Mesendoderm (in vitro differentiated cells): ENCODE measurements at regions not wholly inside any gene's neighbourhood (a gene's known extent, or its start where the extent isn't known, plus 50 kb on each side); places are given as distances from the start of the nearest gene placed in this dataset.
A peak's percentile ranks its signal among the peaks of the same experiment; 100 is the strongest.

Experiments
- DNase-seq: peaks from one replicate; pipeline ENCODE4 v3.0.0; 2013
- H2AK5ac ChIP-seq: 2 replicates; pipeline ENCODE4 v1.6.1; 2013; ENCODE audit warnings: low read length, inconsistent platforms
- H2BK120ac ChIP-seq: 2 replicates; pipeline ENCODE4 v1.6.1; 2013; ENCODE audit warnings: low read depth, mild to moderate bottlenecking, low read length, moderate library complexity, mixed read lengths
- H2BK15ac ChIP-seq: replicated peaks from 2 replicates; pipeline ENCODE4 v1.6.1; 2013; ENCODE audit warnings: low read depth, mild to moderate bottlenecking, moderate library complexity
- H2BK5ac ChIP-seq: 2 replicates; pipeline ENCODE4 v1.6.1; 2013; ENCODE audit warnings: low read length, inconsistent platforms
- H3K18ac ChIP-seq: 2 replicates; pipeline ENCODE4 v1.6.1; 2013; ENCODE audit warnings: mild to moderate bottlenecking, low read length, mixed read lengths
- H3K23ac ChIP-seq: one replicate; pipeline ENCODE4 v1.6.1; 2013; ENCODE audit warnings: low read length
- H3K27ac ChIP-seq: 2 replicates; pipeline ENCODE4 v1.5.1; 2013; ENCODE audit warnings: low read depth, mild to moderate bottlenecking, inconsistent platforms, low read length, moderate library complexity
- H3K27me3 ChIP-seq: 2 replicates; pipeline ENCODE4 v1.6.1; 2013; ENCODE audit warnings: low read length, control low read depth, mild to moderate bottlenecking, inconsistent platforms; ENCODE audit not compliant: insufficient read depth, poor library complexity
- H3K36me3 ChIP-seq: 2 replicates; pipeline ENCODE4 v1.6.1; 2013; ENCODE audit warnings: low read length, inconsistent platforms; ENCODE audit not compliant: control insufficient read depth, insufficient read depth
- H3K4ac ChIP-seq: one replicate; pipeline ENCODE4 v1.6.1; 2013; ENCODE audit warnings: low read depth, mild to moderate bottlenecking, low read length, moderate library complexity
- H3K4me1 ChIP-seq: 2 replicates; pipeline ENCODE4 v1.6.1; 2013; ENCODE audit warnings: low read depth, low read length, inconsistent platforms; ENCODE audit not compliant: control insufficient read depth
- H3K4me2 ChIP-seq: 2 replicates; pipeline ENCODE4 v1.6.1; 2013; ENCODE audit warnings: low read length
- H3K4me3 ChIP-seq: 2 replicates; pipeline ENCODE4 v1.5.1; 2013; ENCODE audit warnings: mild to moderate bottlenecking, low read length
- H3K56ac ChIP-seq: one replicate; pipeline ENCODE4 v1.6.1; 2013; ENCODE audit warnings: low read length
- H3K79me1 ChIP-seq: 2 replicates; pipeline ENCODE4 v1.6.1; 2013; ENCODE audit warnings: low read length, inconsistent platforms
- H3K79me2 ChIP-seq: 2 replicates; pipeline ENCODE4 v1.6.1; 2013; ENCODE audit warnings: mild to moderate bottlenecking, low read length; ENCODE audit not compliant: control insufficient read depth, insufficient read depth
- H3K9ac ChIP-seq: 2 replicates; pipeline ENCODE4 v1.6.1; 2013; ENCODE audit warnings: low read length, inconsistent platforms
- H4K5ac ChIP-seq: one replicate; pipeline ENCODE4 v1.6.1; 2013; ENCODE audit warnings: low read length
- H4K8ac ChIP-seq: one replicate; pipeline ENCODE4 v1.6.1; 2013; ENCODE audit warnings: low read depth, mild to moderate bottlenecking, control low read depth, low read length, moderate library complexity
- WGBS: extraction: QIAGEN DNeasy Blood & Tissue Kit; methylation state at CpG from one replicate; pipeline ENCODE4 v1.1.7; 2013; ENCODE audit warnings: low lambda C conversion rate, missing lambda C conversion rate; ENCODE audit not compliant: insufficient coverage; ENCODE audit errors: extremely low coverage; 5-methylcytosine and 5-hydroxymethylcytosine counted together

DNA sequence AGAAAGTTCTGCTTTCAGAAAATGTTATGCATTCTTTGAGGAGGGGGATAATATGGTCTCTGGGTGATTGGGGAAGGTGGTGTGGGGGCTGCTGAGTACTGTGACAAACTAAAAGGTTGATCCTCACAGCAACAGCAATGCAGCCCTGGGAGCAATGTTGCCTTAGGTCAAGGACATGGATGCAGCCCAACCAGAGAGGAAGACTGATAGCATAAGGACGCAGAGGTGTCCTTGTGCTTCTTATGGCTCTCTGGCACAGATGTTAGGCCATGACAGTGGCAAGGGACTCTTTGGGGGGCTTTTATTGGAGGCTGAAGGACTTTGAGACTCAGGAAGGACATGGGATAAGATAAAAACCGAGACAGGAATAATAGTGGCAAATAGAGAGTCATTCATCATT is 186.2 kb upstream of the PHACTR1 start:
- Histone ChIP-seq H2BK120ac (no peak overlapping the region), H3K4ac (no peak overlapping the region), H3K79me2 (no peaks in the 10 kb centered on the region), H3K4me3 (no peak overlapping the region), H3K79me1 (no peaks in the 10 kb centered on the region), H3K36me3 (no peaks in the 10 kb centered on the region), H2AK5ac (no peak overlapping the region), H4K5ac (no peak overlapping the region), H3K27ac (no peak overlapping the region), H2BK5ac (no peak overlapping the region), H4K8ac (no peak overlapping the region), H3K4me2 (no peak overlapping the region), H3K9ac (no peak overlapping the region), H3K27me3 (no peaks in the 10 kb centered on the region), H3K18ac (peak overlapping the region; percentile 40), H3K23ac (no peak overlapping the region), H3K4me1 (no peaks in the 10 kb centered on the region), H3K56ac (no peak overlapping the region), H2BK15ac (no peak overlapping the region)
- no CpG with 5 or more reads among the region's 2 CpGs for WGBS
- DNase-seq = no peak

DNA sequence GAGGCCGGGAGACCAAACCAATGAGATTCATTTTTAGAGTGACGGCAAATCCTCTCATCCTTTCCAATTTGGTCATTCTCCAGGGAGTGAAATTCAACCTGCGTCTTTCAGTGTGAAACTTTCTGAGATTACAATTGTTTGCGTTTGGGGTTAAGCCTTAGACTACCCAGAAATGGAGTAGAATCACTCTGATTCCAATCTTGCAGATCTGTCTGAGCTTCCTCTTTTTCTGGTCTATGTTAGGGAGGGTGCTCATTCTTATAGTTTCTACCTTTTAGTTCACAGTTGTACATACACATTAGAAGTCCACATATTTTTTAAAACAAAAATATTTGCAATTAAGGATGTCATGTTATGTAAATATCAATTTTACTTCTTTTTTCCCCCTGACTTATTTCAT is 183.0 kb upstream of the PHACTR1 start:
- H3K36me3 ChIP-seq = no peaks in the 10 kb centered on the region
- no peak overlapping the region for H3K4me2 ChIP-seq
- no peak overlapping the region for H3K9ac ChIP-seq
- H4K5ac ChIP-seq = no peak overlapping the region
- no peaks in the 10 kb centered on the region for H3K4me1 ChIP-seq
- no peak overlapping the region for H3K23ac ChIP-seq
- H4K8ac ChIP-seq = no peak overlapping the region
- no peaks in the 10 kb centered on the region for H3K79me1 ChIP-seq
- no peaks in the 10 kb centered on the region for H3K79me2 ChIP-seq
- no peak overlapping the region for H3K18ac ChIP-seq
- no peak overlapping the region for H2AK5ac ChIP-seq
- no peak overlapping the region for H3K27ac ChIP-seq
- no peak overlapping the region for H3K4ac ChIP-seq
- H2BK5ac ChIP-seq = no peak overlapping the region
- no peak overlapping the region for H2BK120ac ChIP-seq
- no peak overlapping the region for H2BK15ac ChIP-seq
- no peak overlapping the region for H3K4me3 ChIP-seq
- DNase-seq = no peak
- WGBS = no CpG with 5 or more reads among the region's 4 CpGs
- H3K56ac ChIP-seq = no peak overlapping the region
- H3K27me3 ChIP-seq = no peaks in the 10 kb centered on the region

DNA sequence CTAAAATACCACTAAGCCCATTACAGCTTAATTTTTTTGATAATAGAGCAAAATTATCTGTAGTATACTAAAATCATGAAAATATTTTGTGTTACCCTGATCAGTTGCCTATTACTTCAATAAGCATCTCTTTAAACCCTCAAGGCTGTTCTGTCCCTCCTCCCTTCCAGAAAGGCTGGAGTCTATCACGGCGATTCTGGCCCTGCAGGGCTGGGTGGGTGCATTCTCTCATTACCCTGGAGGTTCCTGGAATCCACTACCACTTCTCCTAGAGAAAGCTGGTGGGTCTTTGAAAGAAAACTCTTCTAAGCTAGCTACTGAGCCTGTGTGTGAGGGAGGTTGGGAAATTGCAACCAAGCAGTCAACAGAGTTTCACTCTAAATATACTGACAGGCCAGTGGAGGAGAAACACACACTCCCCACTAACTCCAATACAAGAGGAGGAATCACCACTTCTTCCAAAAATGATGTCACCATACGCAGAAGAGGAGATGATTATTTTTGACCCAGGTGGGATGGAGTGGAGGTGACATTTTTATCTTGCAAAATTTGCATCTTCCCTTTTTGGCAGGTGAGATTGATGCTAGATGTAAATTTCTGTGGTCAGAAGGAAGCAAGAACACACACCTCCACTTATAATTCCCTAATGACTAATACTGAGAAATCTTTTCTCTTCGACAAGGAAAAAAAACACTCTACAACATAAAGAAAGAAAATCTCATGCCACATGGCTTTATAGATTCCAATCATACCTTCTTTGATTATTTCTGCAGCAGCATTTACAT is 182.3 kb upstream of the PHACTR1 start:
- Histone ChIP-seq H2BK5ac (no peak overlapping the region), H3K27ac (no peak overlapping the region), H2BK15ac (no peak overlapping the region), H3K79me2 (no peaks in the 10 kb centered on the region), H3K56ac (no peak overlapping the region), H2BK120ac (no peak overlapping the region), H3K36me3 (no peaks in the 10 kb centered on the region), H3K18ac (no peak overlapping the region), H3K27me3 (no peaks in the 10 kb centered on the region), H2AK5ac (no peak overlapping the region), H3K4ac (no peak overlapping the region), H3K23ac (no peak overlapping the region), H3K4me3 (no peak overlapping the region), H3K4me2 (no peak overlapping the region), H4K5ac (no peak overlapping the region), H4K8ac (no peak overlapping the region), H3K9ac (no peak overlapping the region), H3K79me1 (no peaks in the 10 kb centered on the region), H3K4me1 (no peaks in the 10 kb centered on the region)
- WGBS = no CpG with 5 or more reads among the region's 4 CpGs
- DNase-seq = no peak

DNA sequence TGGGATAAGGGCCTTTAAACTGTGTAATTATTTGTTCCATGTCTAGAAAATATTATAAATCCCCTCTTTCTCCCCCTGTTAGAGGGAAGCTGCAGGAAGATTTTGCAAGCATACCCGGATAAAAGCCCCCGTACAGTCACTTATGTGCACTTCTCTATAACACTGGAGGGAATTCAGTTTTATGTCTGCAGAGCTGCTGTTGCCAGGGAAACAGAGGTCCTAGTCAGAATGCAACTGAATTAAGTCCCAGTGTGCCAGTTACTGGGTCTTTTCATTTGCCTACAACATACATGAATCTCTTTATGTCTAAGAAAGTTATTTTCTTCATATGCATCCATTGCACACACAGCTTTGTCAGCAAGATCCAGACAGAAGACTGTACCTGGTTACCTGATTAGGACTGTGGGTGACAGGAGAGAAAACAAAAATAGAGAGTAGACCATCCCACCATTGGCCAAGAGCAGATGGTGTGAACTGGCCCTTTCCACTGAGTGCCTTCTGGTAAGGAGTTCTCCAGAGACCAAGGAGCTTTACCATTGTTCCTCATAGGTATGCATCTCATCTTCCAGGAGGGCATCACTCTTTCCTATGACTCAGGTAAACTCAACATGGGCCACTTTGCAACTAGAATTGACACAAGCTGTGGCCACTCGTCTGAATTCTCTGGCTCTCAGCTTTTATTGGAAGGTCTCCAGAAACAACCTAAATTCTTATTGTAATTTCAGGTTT is 180.8 kb upstream of the PHACTR1 start:
- Histone ChIP-seq H4K5ac (no peak overlapping the region), H3K23ac (no peak overlapping the region), H3K4me3 (no peak overlapping the region), H2BK120ac (peak overlapping the region; percentile 90), H3K9ac (no peak overlapping the region), H3K4me2 (no peak overlapping the region), H3K56ac (no peak overlapping the region), H3K4me1 (no peaks in the 10 kb centered on the region), H3K79me1 (no peaks in the 10 kb centered on the region), H2AK5ac (no peak overlapping the region), H3K4ac (no peak overlapping the region), H2BK15ac (no peak overlapping the region), H3K18ac (peak overlapping the region; percentile 47), H3K27ac (no peak overlapping the region), H3K79me2 (no peaks in the 10 kb centered on the region), H3K27me3 (no peaks in the 10 kb centered on the region), H2BK5ac (no peak overlapping the region), H3K36me3 (no peaks in the 10 kb centered on the region), H4K8ac (no peak overlapping the region)
- peak; percentile 36 for DNase-seq
- no CpG with 5 or more reads among the region's 3 CpGs for WGBS

DNA sequence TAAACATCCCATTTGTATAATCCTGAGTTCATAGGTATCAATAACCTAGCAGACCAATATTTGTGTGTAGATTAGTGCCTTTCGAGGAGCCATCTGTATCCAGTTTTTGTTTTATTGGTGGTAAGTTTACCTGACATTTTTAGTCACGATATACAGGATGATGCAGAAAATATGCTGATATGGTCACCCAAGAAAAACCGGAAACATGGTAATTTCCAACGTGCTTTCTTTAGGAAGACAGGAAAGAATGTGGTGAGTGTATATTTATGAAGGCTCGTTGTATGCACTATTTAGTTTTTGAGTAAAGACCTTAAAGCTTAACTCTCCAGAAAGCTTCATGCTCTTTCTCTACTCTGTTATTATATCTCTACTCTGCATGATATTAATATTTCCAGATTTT is 180.2 kb upstream of the PHACTR1 start:
- Histone ChIP-seq H2AK5ac (no peak overlapping the region), H3K27ac (no peak overlapping the region), H3K36me3 (no peaks in the 10 kb centered on the region), H3K4me1 (no peaks in the 10 kb centered on the region), H3K4me2 (no peak overlapping the region), H2BK5ac (no peak overlapping the region), H3K79me1 (no peaks in the 10 kb centered on the region), H4K5ac (no peak overlapping the region), H3K9ac (no peak overlapping the region), H4K8ac (no peak overlapping the region), H3K18ac (no peak overlapping the region), H3K56ac (no peak overlapping the region), H2BK120ac (no peak overlapping the region), H2BK15ac (no peak overlapping the region), H3K4me3 (no peak overlapping the region), H3K79me2 (no peaks in the 10 kb centered on the region), H3K4ac (no peak overlapping the region), H3K23ac (no peak overlapping the region), H3K27me3 (no peaks in the 10 kb centered on the region)
- WGBS = no CpG with 5 or more reads among the region's 5 CpGs
- no peak for DNase-seq
